ENCODE measurements at regions not wholly inside any gene's neighbourhood (a gene's known extent, or its start where the extent isn't known, plus 50 kb on each side); places are given as distances from the start of the nearest gene placed in this dataset.

DNA sequence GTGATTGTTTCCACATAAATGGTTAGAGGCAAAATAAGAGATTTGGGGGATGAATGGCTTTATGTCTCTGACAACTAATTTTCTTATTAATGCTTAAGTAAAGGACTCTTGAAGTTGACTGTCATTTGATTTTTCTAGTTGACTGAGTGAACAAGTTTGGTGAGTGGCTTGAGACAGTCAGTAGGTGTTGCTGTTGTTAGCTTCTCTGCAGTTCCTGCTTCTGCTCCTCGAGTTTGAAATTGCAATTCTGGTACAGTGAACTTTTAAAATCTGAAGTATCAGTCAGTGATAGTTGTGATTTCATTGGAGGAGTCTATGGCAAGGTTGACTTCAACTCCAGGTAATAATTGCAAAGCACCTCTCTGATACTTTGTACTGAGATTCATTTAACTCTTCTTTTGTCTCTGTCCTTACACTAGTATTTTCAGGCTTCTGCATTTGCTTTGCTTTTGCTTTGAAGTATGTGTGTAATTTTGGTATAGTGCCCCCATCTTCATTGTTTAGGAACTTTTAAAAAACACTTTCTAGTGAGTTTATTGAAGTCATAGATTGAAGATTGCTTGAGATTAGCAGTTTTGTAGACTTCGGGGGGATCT is 415.5 kb downstream of the PCNX1 start:
- FAIRE-seq (no peak), DNase-seq (ENCODE audit: low spot score) (no peak)

DNA sequence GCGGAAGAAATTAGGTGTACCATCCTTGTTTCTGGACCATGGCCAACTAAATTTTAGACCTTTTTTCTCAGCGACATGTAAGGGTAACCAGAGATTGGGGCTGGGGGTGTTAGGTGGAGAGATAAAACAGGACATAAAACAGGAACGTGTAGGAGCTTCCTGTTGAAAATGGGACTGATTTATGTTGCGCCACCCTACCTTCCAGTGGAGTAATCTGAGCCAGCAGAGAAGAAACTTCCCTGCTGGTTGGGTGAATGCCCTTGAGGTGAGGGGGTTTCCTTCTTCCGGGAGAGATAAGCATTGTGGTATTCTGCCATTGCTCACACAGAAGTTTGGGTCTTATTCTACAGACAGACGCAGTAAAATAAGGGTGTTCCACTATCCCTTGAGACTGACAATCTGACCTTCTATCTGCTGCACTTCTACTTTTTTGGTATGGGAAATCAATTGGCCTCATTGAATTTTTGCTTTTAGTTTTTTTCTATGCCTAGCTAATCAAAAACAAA is 417.6 kb downstream of the PCNX1 start:
- FAIRE-seq (no peak), DNase-seq (ENCODE audit: low spot score) (no peak)

DNA sequence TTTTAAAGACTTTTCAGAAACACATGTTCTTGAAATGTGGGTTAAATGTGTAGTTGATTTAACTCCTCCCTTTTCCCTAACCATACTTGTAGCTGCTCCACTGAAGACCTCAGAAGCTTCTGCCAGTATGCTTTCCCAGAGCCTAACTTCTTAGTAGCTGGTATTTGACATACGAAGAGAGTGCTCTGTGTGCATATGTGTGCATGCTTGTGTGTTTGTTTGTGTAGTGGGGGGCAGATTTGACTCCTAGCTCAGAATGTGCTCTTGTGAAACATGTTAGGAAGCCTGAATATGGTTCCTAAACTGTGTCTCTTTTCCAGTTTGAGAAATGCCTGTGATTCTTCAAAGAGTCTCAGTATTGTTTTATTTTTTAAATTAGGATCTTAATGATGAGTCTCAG is 420.4 kb downstream of the PCNX1 start:
- DNase-seq (ENCODE audit: low spot score) (no peak), FAIRE-seq (no peak)

DNA sequence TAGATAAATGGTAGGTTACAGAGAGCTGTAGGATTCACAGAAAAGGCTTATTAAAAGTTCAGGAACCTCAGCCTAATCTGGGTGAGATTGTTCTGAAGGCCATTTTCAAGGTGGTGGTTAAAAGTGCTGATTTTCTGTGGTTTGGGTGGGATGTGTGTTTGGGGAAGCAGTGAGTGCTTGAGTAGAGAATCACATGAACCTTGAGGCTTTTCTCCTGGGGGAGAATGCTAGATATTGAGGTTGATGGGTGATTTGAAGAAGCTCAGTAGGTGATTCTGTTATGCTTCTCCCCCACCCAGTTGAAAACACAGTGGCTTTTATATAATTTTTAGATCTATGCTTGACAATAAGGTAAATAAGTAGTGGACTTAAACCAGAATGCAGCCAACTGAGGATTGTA is 420.9 kb downstream of the PCNX1 start:
- DNase-seq (ENCODE audit: low spot score) (no peak), FAIRE-seq (no peak)

DNA sequence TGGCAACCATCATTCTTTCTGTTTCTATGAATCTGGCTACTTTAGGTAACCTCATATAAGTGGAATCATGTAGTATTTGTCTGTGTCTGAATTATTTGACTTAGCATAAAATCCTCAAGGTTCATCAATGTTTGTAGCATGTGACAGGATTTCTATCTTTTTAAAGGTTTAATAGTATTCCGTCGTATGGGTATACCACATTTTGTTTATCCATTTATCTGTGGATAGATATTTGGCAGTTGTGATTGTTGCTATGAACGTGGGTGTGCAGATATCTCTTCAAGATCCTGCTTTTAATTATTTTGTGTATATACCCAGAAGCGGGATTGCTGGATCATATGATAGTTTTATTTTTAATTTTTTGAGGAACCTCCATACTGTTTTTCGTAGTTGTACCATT is 421.7 kb downstream of the PCNX1 start:
- DNase-seq (ENCODE audit: low spot score) (no peak), FAIRE-seq (no peak)

DNA sequence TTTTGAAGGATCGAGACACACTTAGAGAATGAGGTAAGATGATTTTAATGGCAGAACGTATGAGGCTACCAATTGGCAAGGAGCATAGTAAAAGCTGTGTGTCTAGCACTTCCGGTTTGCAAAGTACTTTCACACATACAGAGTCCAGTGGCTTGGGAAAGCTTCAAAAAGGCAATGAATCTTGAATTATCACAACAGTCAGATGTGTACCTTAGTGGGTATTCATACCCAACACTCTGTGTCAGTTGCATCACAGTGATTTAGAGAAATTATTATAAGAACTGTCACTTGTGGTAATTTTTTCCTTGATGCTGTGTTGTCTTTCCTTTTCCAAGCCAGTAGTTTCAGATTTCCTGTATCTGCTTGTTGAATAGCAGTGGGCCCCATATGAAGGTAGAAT is 424.1 kb downstream of the PCNX1 start:
- no peak for FAIRE-seq

DNA sequence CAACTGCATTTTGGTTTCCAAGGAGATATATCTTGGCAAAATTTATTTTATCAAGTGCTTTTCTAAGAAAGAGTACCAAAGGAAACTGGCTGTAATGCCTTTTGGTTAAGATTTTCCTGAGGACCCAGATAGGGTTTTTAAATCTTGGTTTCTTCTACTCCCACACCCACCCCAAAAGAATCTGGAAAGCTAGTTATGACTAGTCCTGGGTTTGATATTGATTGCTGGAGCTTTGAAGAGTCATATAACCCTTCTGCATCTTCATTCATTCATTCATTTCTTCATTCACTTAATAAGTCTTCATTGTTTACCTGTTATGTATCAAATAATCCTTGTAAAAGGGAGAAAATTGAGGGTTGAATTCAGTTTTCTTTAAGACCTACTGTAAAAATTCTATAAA is 425.2 kb downstream of the PCNX1 start:
- DNase-seq (ENCODE audit: low spot score) (no peak), FAIRE-seq (no peak)

More for the DNA sequence above, 424.1 kb downstream of the PCNX1 start:
- DNase-seq (ENCODE audit: low spot score): no peak

DNA sequence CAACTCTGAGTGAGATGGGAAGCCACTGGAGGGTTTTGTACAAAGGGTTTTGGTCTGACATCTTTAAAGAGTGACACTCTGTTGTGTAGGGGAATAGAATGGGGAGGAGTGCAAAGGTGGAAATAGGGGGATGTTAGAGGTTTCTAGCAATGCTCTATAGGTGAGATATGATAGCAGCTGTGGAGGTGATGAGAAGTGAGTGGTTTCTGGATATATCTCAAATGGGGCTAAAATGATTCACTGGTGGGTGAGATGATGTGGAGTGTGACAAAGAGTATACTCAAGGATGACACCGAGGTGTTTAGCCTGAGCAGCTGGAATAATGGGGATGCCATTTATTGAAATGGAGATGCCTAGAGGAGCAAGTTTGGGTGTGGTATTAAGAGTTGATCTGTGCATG is 426.4 kb downstream of the PCNX1 start:
- DNase-seq (ENCODE audit: low spot score) (no peak), FAIRE-seq (no peak)

DNA sequence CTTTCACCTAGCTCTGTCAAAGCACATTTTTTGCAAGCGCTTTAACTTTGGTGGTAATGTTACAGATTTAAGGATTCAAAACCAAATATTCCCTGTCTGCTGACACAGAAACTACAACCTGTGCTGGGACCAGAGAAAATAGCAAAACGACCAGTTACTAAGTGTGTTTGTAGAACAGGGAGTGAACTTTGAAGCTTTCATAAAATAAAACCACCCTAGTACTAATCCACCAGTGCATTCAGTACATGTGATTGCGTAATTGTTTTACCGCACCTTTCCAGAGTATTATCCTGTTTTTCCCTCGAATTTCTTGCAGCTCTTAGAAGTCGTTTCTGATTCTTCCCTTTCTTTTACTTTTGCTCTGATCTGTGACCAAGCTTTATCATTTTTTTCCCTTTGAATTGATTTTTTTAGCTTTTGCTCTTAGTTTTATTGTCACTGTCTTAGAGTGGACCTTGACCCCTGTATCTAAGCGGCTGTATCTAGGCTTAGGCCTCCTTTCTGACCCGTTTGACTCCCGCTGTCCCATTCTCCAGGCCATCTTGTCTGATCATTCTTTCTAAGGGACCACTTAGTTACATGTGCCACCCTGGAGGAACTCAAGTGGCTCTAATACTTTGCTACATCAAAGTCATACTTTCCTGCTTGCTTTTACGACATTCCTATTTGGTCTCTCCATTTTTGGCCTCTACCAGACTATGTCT is 429.4 kb downstream of the PCNX1 start:
- DNase-seq (ENCODE audit: low spot score) (no peak), FAIRE-seq (no peak)

DNA sequence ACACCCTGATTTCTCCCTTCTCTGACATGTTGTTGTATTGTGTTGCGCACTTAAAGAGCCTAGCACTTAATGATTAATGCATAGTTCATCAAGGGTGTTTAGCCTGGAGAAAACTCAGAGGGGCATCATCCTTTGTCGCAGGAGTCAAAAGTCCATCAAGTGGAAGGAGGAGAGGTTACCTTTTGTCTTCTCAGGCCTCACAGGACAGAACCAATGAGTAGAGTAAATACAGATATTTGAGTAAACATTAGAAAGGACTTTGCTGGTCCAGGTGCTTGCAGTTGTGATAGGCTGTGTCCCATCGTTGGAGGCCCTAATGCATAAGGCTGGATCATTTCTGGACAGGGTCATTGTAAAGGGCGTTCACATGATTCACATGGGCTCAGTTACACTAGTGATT is 430.9 kb downstream of the PCNX1 start:
- FAIRE-seq (no peak), DNase-seq (ENCODE audit: low spot score) (no peak)

DNA sequence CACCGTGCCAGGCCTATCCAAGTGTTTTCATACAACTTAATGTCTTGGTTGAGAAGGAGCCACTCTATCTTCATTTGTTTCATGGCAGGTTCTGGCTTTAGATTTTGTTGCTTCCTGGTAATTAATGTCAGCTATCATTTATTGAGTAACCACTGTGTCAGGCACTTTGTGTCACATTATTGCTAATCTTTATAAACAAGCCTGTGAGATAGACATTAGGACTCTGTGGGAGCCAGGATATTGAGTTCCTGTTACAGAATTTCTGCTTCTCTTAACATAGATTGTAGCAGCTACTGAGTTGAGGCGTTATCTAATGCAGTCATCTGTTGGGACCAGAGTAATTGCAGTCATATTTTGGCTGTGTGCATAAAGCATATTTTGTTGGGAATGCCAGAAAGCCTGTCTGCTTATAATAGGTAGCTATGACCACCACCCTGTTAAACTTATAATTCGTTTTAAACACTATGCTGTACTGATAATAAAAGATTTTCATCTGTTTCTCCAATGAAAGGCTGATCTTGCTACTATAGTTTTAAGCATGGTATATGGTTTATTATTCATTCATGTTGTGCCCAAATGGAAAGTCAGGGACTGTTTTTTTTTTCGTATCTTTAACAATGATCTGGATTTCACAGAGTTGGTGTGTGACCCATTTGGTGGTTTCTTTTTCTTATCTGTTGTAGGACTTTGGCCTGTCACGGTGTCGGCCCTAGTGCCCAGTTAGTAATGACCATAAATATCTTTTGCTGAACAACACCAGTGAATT is 432.6 kb downstream of the PCNX1 start:
- FAIRE-seq (no peak), DNase-seq (ENCODE audit: low spot score) (no peak)

DNA sequence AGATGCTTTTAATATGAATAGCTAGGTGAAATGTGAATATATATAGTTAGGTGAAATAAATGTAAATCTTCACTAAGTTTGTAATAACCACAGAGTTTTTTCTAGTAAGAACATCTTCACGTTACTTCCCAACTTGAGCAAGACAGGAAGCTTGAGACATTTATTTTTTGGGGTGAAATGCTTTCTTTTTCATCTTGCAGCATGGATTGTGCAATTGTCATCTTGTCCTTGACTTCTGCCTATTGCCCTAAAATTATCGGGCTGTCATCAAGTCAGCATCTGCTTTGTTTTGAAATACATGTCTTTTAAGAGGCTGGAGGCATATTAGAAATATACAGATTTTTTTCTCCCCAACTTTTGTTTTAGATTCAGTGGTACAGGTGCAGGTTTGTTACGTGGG is 433.9 kb downstream of the PCNX1 start:
- FAIRE-seq (no peak), DNase-seq (ENCODE audit: low spot score) (no peak)

DNA sequence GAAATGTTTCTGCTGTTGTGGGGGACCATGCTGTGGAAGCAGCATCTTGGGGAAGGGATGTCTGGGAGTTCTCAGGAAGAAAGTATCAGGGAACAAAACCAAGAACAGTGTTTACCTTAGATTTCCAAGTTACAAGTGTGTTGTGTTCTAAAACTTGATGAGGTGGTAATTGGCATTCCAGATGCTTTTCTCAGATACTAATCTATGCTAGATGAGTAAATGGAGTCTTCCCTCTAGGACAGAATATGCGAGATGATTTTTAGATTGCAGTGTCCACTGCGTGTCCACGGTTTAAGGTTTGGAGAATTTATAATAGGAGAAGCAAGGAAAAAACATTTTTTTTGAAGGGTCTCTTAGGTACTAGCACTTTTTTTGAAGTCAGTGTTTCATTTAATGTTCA is 436.5 kb downstream of the PCNX1 start:
- DNase-seq (ENCODE audit: low spot score) (no peak), FAIRE-seq (no peak)

DNA sequence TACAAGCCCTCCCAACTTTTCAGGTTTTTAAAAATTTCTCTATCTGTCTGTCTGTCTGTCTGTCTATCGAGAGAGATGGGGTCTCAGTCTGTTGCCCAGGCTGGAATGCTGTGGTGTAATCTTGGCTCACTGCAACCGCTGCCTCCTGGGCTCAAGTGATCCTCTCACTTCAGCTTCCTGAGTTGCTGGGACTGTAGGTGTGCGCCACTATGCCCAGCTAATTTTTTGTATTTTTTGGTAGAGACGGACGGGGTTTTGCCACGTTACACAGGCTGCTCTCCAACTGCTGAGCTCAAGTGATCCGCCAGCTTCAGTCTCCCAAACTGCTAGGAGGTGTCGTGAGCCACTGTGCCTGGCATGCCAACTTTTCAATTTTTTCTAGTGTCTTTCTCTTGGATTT is 437.2 kb downstream of the PCNX1 start:
- FAIRE-seq (no peak), DNase-seq (ENCODE audit: low spot score) (no peak)

DNA sequence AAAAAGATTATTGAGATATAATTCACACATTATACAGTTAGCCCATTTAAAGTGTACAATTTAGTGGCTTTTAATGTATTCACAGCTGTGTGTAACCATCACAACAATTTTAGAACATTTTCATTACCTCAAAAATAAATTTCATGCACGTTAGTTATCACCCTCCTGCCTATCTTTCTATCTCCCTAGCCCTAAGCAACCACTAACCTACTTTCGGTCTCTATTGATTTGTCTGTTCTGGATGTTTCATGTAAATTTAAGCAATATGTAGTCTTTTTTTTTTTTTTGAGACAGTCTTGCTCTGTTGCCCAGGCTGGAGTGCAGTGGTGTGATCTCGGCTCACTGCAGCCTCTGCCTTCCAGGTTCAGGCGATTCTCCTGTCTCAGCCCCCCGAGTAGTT is 439.4 kb downstream of the PCNX1 start:
- FAIRE-seq: no peak

DNA sequence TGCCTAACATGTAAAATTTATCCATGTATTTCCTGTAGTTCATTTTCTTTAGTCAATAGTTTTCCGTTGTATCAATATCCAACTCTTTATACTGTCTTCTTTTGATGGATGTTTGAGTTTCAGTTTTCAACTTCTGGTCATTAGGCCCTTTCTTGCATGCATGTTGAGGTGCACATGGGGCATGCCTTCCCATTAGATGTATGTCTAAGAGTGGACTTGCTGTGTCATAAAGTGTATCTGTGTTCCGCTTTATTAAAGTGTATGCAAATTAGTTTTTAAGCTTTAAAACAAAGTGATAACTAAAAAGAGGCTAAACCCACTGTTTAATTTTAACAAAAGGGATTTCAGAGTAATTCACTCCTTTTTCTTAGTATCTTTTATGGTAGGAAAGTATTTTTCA is 441.1 kb downstream of the PCNX1 start:
- DNase-seq (ENCODE audit: low spot score) (no peak), FAIRE-seq (no peak)

More for the DNA sequence above, 439.4 kb downstream of the PCNX1 start:
- DNase-seq (ENCODE audit: low spot score): no peak

DNA sequence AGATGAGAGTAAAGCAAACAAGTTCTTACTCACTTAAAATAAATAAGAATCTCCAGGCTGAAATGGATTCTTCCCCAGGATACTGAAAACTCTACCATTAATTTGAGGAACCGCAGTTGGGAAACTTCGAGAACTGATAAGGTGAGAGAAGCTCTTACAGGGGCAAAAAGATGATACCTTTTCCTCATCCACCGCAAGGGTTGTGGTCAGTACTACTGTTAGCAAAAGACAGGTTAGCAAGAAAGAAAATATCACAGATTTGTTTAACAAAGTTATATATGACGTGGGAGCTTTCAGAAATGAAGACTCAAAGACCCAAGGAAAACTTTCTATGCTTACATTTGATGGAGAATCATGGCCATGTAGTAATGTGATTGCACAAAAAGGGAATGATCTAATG is 441.6 kb downstream of the PCNX1 start:
- DNase-seq (ENCODE audit: low spot score): no peak
- no peak for FAIRE-seq

DNA sequence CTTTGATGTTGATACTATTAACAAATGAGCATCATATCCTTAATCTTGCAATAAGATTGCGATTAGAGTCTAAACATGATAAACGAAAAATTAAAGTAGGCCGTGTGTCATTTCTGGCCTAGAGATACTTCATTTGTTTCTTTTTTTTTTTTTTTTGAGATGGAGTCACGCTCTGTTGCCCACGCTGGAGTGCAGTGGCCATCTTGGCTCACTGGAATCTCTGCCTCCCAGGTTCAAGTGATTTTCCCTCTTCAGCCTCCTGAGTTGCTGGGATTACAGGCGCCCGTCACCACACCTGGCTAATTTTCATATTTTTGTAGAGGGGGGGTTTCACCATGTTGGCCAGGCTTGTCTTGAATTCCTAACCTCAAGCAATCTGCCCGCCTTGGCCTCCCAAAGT is 446.9 kb downstream of the PCNX1 start:
- FAIRE-seq (no peak), DNase-seq (ENCODE audit: low spot score) (no peak)

DNA sequence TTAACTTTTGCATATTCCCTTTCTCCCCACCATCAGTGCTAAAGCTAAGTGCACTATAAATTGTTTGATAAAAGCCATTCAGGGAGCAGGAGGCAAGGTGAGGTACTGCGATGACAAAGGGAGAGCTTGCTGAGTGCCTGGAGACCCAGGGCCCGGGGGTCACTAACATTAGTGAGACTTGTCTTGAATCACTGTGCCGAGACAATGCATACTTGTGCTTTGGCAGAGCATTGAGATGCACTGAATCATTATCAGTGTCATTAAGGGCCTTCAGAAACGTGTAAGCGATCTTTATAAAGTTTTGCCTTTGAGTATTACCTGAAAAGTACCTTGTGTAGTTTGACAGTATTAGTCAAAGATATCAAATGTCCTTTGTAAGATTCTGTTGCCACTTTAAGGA is 447.5 kb downstream of the PCNX1 start:
- no peak for FAIRE-seq
- no peak for DNase-seq (ENCODE audit: low spot score)

DNA sequence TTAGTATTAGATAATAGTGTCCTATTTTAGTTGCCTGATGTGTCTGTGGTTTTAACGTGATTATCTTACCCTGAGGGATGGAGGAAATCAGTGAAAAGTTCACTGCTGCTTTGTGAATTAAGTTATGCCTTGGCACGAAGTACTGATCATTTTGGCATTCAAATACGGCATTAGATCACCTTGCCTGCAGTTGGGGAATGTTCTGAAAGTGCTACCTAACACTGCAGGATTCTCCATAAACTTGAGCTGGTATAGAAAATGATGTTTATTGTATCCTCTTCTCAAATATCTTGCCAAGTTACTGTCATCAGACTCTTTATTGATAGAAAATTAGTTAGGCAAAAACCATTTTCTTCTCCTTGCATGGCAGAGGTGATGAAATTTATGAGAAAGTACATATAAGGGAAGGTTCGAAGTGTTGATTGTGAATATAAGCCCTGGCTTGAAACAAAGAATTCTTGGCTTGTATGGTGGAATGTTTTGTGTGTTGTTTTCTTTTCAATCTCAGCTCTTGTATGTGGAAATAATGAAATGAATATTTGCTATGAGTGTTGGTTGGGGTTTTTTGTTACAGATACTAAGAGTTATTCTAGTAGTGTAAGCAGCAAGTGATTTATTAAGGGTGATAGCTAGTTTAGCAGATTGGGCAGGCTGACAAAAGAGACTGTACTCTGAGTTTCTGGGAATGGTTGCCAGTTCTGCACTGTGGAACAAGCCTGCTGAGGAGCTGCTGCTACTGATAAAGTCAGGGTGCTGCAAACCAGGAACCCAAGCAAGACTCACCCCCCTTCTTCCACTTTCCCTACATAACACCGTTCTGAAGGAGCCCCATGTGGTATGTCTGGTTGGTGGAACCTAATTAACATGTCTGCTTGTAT is 448.3 kb downstream of the PCNX1 start:
- no peak for DNase-seq (ENCODE audit: low spot score)
- no peak for FAIRE-seq

DNA sequence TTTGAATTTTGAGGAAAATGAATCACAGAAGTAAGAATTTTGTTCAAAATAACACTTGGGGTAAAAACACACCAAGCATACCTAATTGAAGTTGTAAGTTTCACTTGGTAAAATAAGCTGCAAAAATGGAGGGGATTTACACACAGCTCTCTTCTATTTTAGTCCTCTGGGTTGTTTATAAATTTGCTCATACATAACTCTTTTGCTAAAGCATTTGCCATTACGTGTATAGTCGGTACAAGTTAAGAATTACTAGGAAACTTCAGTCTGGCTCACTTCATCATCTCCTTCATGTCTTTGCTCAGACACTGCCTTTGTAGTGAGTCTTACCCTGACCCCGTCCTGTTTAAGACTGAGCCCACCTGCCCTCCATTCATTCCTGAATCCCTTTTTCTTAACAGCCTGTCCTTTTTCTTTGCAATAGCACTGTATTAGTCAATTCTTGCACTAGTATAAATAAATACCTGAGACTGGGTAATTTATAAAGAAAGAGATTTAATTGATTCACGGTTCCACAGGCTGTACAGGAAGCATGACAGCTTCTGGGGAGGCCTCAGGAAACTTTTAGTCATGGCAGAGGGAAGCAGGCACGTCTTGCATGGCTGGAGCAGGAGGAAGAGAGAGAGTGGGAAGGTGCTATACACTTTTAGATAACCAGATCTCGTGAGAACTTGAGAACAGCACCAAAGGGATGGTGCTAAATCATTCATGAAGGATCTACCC is 451.1 kb downstream of the PCNX1 start:
- no peak for FAIRE-seq
- DNase-seq (ENCODE audit: low spot score): no peak
